NCI-H748 treated with DMSO at 0.1 percent for 48 hours (cell line): ENCODE measurements at regions not wholly inside any gene's neighbourhood (a gene's known extent, or its start where the extent isn't known, plus 50 kb on each side); places are given as distances from the start of the nearest gene placed in this dataset.
"Not testable (repeated sequence)": the region's sequence is repeated elsewhere in the genome, so short reads cannot be mapped to it uniquely, and the experiment has no call there.

Source experiments
- DNase-seq: peaks from one replicate; lab custom pipeline; 2025; lab: John Stamatoyannopoulos, UW

DNA sequence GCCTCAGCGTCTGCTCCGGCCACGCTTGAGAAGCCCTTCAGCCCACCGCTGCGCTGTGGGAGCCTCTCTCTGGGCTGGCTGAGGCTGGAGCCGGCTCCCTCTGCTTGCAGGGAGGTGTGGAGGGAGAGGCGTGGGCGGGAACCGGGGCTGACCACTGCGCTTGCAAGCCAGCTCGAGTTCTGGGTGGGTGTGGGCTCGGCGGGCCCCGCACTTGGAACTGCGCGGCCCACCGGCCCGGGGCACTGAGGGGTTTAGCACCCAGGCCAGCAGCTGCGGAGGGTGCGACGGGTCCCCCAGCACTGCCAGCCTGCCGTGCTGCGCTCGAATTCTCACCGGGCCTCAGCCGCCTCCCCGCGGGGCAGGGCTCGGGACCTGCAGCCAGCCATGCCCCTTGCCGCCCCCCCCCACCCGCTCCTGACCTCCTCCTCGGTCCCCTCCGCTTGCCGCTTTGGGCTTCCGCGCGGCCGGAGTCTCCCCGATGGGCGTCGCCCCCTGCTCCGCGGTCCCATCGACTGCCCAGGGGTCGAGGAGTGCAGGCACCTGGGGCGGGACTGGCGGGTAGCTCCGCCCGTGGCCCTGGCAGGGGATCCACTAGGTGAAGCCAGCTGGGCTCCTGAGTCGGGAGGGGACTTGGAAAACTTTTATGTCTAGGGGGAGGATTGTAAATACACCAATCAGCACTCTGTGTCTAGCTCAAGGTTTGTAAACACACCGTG lies 106.7 kb downstream of the RAP2B start:
- no peak for DNase-seq

DNA sequence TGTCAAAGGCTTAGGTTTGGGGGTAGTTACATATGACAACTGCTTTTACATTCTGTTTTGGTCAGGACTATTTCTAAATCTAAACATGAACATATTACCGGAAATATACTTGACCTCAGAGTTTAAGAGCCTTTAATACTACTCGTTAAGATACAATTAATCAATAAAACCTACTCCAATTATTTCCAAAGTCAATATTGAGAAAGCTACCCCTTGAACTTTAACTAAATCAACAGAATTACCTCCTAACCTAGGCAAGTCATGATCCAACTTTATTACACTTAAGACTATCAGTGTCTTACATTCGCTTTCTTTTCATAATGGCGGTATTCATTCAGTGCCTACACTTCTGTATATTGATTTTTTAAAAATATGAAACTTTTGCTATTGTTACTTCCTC lies 107.7 kb downstream of the RAP2B start:
- DNase-seq, result no peak

DNA sequence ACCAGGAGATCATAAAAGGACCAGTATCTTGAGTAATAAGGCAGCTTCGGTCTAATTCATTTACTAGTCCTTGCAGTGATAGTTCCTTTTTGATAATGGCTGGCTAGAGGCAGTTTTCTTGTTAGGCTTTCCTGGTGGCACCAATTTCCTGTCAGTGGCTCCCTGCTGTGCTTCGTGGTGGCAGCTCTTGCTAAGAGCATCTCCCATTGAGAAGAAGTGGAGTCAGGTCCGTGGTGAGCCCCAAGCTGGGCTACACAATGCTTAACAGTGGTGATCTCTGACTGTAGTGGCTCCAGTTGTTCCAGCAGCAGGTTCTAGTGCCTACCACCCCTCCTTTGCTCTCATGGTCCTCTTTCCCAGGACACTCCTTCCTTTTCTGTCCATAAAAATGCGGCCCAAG lies 111.2 kb downstream of the RAP2B start:
- DNase-seq, result no peak

DNA sequence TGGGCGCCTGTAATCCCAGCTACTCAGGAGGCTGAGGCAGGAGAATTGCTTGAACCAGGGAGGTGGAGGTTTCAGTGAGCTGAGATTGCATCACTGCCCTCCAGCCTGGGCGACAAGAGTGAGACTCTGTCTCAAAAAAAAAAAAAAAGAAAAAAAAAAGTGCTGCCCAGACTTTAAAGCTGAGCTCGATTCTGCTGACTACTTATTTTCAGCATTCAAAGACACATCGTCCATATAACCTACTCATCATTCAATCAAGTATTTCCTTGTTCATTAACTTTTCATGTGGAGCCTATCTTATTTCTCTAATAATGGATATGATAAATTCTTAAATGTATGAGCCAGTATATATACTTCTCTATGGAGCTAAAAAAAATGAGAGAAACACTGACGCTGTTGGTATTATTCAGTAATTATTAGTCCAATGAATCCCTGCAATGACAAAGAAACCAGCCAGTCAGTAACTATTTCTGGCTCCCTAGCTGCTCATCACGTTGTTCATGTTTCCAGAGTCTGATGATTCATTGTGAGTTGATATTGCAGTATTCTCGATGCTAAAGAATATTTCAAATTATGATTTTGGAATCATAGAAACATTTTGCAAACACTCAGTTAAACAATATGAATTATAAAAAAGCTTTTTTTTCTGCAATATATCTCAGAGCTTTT lies 111.9 kb downstream of the RAP2B start:
- DNase-seq, result no peak

DNA sequence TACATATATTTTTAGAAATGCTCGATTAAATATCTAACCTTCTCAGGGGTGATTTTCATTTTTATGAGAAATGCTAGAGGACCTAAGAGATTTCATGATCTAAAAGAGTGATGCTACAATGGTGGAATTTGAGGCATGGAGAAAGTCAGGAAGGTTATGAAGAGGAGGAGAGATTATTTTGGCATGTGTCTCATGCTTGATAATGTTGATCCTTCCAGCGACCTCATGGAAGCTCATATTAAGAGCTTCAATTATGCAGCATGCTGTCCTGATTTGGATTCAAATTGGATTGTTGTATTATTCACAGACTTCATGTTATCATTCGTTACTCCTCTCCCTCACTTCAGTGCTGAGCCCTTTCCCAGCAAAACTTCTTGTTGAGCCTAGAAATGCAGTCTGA lies 112.5 kb downstream of the RAP2B start:
- no peak for DNase-seq

DNA sequence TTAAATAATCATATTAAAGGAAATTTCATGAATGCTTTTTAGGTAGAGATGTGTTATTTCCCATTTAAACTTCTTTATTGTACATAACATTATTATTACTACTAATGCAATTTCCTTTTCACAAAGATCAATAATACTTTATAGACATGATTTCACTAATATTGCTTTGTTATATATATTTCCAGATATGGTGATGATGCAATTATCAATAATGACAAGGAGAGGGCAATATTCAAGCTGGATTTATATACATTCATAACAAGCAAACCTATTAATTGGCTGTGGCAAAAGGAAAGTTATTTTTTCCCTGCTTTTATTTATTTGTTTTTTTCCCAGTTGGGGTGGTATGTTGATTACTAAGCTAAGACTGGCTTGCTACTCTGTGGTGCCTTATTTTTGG lies 113.5 kb downstream of the RAP2B start:
- DNase-seq, result no peak

DNA sequence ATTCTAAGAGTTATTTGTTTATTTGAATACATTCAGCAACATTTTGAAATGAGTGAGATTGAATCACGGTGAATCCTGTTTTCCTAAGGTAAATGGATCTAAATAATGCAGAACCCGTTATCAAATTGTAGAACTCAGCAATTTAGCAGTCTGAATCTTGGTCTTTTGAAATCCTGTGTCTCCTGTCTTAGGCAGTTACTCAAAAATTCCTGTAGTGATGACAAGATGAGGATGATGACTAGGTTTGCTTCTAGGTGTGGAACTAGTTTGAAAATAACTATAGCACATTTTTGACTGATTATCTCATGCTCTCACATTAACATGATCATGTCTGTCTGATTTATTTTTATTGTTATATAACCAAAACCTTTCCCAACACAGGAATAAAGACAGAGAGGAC lies 115.0 kb downstream of the RAP2B start:
- DNase-seq, result no peak

DNA sequence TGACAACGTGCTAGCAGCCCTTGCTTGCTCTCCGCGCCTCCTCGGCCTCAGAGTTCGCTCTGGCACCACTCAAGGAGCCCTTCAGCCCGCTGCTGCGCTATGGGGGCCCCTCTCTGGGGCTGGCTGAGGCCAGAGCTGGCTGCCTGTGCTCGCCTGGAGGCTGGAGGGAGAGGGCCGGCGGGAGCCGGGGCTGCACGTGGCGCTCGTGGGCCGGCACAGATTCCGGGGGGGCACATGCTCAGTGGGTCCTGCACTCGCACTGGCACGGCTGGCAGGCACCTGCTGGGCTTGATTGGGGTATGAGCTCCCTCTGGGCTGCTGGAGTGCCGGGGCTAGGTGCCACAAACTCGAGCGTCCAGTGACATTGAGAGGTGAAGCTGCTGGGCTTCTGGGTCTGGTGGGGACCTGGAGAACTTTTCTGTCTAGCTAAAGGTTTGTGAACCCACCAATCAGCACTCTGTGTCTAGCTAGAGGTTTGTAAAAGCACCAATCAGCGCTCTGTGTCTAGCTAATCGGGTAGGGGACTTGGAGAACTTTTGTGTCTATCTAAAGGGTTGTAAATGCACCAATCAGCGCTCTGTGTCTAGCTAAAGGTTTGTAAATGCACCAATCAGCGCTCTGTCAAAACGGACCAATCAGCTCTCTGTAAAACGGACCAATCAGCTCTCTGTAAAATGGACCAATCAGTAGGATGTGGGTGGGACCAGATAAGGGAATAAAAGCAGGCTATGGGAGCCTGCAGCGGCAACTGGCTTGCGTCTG lies 119.4 kb downstream of the RAP2B start:
- not testable (repeated sequence) for DNase-seq

DNA sequence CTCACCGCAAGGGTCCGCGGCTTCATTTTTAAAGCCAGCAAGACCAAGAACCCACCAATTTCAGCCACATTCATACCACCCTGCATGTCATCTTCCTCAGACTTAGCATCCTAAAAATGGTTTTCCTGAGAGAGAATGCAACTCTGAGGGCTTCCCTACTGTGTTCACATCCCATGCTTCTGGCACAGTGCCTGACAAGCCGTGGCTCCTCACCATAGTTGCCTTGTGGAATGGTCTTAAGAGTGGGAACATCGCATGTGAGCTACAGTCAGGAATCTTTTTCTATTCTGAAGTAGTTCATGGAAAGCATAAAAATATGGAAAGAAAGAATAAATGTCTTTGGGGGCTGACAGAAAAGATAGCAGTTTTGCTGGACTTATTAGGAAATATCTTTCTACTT lies 120.3 kb downstream of the RAP2B start:
- no peak for DNase-seq

DNA sequence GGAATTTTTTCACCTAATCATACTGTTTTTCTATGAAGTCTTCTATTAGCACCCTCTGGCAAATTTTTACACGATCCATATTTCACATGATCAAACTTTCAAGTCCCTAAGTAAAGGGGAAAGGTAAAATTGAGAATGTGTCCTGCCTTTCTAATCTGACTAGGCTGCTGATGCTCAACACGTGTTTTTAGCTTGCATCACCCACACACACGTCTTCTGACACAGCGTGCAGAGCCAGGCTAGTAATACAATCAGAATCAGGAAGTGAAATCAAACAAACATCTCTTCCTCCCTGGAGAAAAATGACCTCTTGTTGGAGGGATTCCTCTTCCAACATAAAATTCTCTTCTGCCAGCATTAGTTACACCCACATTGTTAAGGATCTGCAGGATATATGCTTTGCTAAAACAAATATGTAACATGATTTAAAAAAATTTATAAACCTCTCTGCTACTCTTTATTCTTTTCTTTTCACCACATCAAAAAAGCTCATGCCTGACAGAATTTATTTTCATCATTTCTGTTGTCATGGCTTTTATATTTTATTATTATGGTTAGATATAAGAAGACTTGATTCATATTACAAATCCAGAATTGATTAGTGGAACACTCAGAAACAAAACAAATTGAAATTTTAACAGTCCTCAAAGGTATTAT lies 122.4 kb downstream of the RAP2B start:
- DNase-seq, result no peak

DNA sequence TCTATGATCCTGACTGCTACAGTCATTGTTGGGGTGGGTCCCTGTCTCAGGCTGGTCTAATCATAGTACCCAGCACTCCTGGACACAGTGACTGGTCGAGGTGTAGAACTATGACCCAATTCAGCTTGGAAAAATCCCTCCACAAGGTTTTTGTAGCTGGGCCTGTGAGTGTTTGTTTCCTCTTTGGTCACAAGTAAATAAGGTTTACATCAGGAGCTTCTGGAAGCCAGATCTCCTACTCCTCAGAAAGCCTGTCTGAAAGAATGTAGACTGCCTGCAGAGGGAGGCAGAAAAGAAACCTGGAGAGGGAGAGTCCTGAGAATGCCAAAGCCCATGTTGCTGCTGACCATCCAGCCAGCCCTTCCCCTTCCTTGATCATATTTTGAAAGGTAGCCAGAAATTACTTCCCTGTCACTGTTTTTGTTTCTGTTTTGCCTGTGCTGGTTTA lies 123.2 kb downstream of the RAP2B start:
- no peak for DNase-seq

DNA sequence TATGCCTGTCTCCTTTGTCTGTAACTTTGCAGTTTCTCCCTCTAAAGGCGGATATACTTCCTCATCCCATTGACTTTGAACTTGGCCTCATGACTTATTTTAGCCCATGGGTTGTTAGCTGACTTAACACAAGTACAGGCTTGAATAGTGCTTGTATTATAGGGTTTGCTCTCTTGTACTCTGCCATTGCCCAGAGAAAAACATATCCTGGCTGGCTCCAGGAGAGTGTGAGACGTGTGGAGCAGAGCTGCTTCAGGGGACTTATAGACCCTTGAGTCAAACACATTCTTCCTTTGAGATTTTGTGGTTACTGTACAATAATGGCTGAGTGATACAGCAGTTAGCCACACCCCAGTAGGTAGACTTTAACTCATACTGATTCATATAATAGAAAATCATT lies 124.0 kb downstream of the RAP2B start:
- DNase-seq, result no peak

DNA sequence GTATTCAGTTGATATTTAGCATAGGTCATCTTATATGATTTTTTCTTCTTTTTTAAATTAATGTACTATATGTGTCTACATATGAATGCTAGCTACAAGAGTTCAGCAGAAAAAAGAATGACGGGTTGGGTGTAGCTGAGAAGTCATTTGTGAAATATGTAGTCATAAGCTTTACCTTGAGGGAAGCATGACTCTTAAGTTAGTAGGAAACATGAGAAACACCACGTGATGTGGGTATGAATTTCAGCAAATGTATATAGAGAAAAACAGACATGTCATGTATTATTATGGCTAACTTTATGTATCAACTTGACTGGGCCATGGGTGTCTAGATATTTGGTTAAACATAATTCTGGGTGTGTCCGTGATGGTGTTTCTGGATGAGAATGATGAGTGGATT lies 125.0 kb downstream of the RAP2B start:
- no peak for DNase-seq

DNA sequence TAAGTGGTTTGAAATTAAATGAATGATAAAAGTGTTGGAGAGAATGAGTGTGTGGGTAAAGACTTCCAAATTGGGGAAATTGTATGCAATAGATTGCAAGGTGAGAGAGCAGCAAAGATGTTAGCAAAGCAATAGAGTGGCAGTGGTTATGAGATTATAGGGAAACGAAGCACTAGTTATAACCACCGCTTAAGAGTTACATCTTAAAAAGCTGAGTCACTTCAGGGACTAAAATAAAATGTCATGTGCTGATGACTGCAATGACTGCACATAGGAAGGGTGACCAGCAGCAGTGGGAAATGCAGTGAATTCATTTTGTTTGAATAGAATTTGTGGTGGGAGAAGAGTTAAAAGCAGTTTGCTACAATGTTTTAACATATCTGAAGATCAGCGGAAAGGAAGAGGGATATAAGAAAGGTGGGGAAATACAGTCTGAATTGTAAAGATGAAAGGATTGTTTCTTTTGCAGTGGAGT lies 127.3 kb downstream of the RAP2B start:
- DNase-seq, result no peak

DNA sequence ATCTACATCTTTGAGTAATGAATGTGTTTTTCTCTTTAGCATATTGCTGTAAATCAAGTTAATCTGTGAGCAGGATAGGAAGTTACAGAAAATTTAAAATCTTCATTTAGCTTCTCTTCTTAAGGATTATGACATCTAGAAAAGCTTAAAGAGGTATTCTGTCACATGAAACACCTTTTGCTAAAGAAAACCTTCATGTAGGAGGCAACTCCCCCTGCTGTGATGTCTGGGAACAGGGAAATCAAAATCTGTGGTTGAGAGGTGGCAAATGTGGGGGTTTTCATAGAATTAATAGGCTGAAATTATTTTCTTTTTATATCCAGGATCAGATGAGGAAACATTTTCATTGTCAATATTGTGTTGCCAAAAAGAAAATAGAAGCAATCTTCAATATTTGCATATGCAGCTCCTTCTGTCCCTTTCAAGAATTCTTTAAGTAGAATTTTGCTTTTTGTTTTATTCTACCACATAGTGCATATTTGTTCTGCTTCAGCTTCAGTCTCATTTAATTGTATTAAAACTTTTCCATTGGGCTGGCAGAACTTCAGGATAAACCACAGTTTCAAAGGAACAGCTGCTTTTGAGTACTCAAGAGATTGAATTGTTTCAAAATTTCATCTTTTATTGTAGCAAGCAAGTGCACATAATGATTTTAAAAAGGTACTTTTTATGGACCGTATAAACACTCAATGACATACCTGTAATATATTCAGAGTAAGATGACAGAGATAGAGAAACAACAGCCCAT lies 128.4 kb downstream of the RAP2B start:
- no peak for DNase-seq

DNA sequence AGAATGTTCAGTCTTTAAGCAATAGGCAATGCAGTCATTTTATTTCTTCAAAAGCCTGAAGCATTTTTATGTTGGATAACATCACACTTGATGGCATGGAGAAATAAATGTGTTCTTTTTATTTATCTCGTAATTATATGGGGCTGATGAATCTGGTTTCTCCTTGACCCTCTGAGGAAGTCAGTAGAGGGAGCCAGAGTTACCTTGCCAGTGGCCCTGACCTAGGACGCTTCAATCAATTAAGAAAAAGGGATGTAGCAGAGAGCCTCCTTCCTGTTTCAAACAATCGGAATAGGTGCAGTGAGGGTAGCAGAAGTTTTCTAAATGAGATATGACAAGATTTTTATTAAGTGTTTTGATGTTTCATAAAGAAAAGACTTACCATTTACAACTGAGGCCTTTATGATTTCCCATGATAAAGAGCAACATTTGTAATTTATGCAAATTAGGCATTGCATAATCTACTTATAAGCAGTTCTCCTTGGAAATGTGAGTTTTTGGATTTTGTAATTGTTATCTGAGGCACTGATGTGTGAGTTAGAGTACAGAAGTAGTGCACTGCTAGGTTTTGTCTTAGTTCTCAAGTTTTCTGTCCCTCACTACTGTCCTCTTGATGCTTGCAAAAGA lies 129.1 kb downstream of the RAP2B start:
- no peak for DNase-seq

DNA sequence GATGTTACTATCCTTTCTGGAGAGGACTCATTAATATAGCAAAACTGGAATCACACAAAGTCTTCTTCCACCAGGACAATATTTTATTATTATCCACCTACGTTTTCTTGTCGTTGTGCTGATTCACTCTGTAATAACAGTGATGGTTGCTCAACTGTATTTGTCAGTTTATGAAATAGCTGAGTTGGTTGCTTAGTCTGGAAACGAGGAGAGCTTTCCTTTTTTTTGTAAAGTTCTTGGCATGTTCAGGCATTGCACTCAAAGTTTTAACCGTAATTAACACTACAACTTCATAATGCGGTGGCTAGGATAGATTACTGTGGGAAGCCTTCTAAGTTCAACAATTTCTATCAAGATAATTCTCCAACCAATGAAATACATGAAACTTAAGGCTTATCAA lies 131.2 kb downstream of the RAP2B start:
- no peak for DNase-seq

DNA sequence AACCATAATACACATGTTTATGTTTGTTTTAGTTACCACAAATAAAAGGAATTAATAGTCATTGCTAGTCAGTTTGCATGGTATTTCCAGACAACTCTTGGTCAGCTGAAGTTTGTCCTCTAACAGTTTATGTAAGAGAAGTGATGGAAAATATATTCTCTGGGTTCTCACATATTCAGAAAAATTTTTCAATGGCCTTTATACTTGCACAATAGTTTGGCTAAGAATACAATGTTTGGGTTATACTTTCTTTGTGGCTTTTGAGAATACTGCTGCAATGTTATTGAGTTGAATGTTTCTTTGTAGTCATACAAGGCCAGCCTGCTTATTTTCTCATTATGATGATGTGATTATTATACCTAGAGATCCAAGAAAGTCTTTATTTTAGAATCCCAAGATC lies 133.9 kb downstream of the RAP2B start:
- no peak for DNase-seq

DNA sequence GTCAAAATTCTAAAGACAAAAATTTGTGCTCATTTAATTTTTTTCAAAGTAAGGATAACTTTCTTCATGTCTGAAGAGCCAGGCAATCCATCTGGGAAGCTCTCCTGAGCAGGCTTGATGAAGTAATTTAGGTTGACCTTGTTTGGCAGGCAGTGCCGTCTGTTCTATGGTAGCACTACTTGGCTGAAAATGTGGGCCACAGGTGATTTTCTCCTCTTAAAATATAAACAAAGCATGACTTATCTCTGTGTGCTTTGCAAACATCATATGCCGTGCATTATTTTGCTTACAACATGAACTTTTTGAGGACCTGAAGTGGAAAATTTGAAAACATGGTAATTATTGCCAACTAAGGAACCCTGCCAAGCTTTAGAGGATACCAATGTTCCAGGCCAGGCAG lies 143.2 kb downstream of the RAP2B start:
- no peak for DNase-seq

DNA sequence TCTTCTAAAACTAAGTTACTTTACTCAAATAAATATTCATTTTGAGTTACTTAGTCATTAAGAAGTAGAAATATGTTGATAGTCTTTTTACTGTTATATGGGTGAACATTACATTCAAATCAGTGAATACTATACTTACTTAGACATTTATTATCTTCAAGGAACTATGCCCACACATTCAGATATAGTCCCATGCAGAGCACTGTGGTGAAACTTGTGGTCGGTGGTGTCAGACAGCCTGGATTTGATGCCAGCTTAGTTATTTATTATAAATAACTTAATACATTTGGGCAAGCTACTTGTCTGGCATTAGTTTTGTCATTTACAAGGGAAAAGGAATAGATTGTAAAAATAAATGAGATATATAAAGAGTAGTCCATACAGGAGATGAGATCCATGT lies 149.5 kb downstream of the RAP2B start:
- no peak for DNase-seq

DNA sequence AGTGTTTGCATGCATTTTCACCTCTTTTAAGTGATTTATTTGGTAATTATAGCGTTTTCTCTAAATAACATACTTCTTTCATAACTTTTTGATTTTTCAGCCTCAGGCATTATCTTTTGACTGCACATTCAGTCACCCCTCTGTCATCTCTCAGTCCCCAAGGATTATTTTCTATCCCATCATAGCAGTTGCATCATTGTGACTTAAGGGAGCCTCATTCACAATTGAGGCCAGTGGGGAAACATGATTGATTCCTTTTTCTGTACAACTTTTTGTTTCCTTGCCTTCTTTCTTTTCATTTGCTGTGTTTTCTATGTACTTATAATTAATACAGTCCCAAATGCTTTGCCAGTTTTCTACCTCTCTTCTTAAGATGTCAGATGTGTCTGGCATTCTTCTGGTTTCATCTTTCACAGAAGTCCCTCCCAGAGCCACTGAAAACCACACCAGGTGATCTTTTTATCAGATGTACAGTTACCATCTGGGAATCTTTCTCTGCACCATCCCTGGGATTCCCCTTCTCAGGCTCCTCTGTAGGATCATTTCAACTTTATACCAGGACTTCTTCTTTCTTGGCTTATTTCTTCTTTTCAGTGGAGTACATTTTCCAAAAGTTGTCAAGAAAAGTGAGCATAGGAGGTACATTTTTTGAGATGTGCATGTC lies 151.4 kb downstream of the RAP2B start:
- no peak for DNase-seq
